ENCODE measurements at regions not wholly inside any gene's neighbourhood (a gene's known extent, or its start where the extent isn't known, plus 50 kb on each side); places are given as distances from the start of the nearest gene placed in this dataset.

- DNase-seq: no peak
Observed at GRCh38 chr15:95347837-95348236, 982.7 kb upstream of the NR2F2 start.

GRCh38 chr15:95350908-95351307 is 979.6 kb upstream of the NR2F2 start:
- no peak for DNase-seq

GRCh38 chr15:95352631-95353187 is 977.8 kb upstream of the NR2F2 start:
- DNase-seq: no peak

GRCh38 chr15:95353512-95353911 is 977.0 kb upstream of the NR2F2 start:
- DNase-seq: no peak

- DNase-seq: no peak
Observed at GRCh38 chr15:95359966-95360365, 970.5 kb upstream of the NR2F2 start.

GRCh38 chr15:95362306-95362705 is 968.2 kb upstream of the NR2F2 start:
- DNase-seq: no peak

GRCh38 chr15:95363646-95364045 is 966.9 kb upstream of the NR2F2 start:
- DNase-seq: no peak

GRCh38 chr15:95365511-95366107 is 964.9 kb upstream of the NR2F2 start:
- DNase-seq: peak; percentile 22

GRCh38 chr15:95368191-95368590 is 962.3 kb upstream of the NR2F2 start:
- peak; percentile 49 for DNase-seq

GRCh38 chr15:95368755-95369601 is 961.5 kb upstream of the NR2F2 start:
- no peak for DNase-seq

GRCh38 chr15:95370291-95370690 is 960.2 kb upstream of the NR2F2 start:
- DNase-seq: no peak

GRCh38 chr15:95371664-95372063 is 958.8 kb upstream of the NR2F2 start:
- no peak for DNase-seq

GRCh38 chr15:95375281-95375680 is 955.2 kb upstream of the NR2F2 start:
- no peak for DNase-seq

- no peak for DNase-seq
Observed at GRCh38 chr15:95377258-95377852, 953.1 kb upstream of the NR2F2 start.

- peak; percentile 39 for DNase-seq
Observed at GRCh38 chr15:95394186-95395067, 936.1 kb upstream of the NR2F2 start.

GRCh38 chr15:95400428-95400827 is 930.1 kb upstream of the NR2F2 start:
- no peak for DNase-seq

- peak; percentile 61 for DNase-seq
Observed at GRCh38 chr15:95401587-95401986, 928.9 kb upstream of the NR2F2 start.

GRCh38 chr15:95405447-95405846 is 925.1 kb upstream of the NR2F2 start:
- no peak for DNase-seq

GRCh38 chr15:95407534-95407933 is 923.0 kb upstream of the NR2F2 start:
- no peak for DNase-seq

- DNase-seq: no peak
Observed at GRCh38 chr15:95409211-95409610, 921.3 kb upstream of the NR2F2 start.

GRCh38 chr15:95409626-95410310 is 920.7 kb upstream of the NR2F2 start:
- no peak for DNase-seq

- DNase-seq: no peak
Observed at GRCh38 chr15:95410757-95411156, 919.7 kb upstream of the NR2F2 start.
